Adrenal gland (tissue), 9 donors: ENCODE measurements at regions not wholly inside any gene's neighbourhood (a gene's known extent, or its start where the extent isn't known, plus 50 kb on each side); places are given as distances from the start of the nearest gene placed in this dataset.

Experiments used
- DNase-seq, 7 donors: peaks; one replicate each; pipeline ENCODE4 v3.0.0-alpha.2; 2019 to 2020
- H3K27ac ChIP-seq, 5 donors: fragments of 200-600 bp; sonication (generic) in 4 of 5; 1 replicate in 3 of 5; 2 replicates in 2 of 5; pipeline versions ENCODE4 v1.5.1 to v1.8.0; 2016 to 2020; ENCODE audit warnings: mild to moderate bottlenecking in 1 of 5
- H3K27me3 ChIP-seq: fragments of 200-600 bp; 2 replicates; pipeline ENCODE4 v1.8.0; 2021
- H3K36me3 ChIP-seq, 2 donors: fragments of 200-600 bp; replicated peaks in 1 of 2; 1 replicate in 1 of 2; 2 replicates in 1 of 2; pipeline versions ENCODE4 v1.5.1 to v1.8.0; 2018 to 2022
- H3K4me1 ChIP-seq, 2 donors: fragments of 200-600 bp; replicated peaks in 1 of 2; 1 replicate in 1 of 2; 2 replicates in 1 of 2; pipeline versions ENCODE4 v1.5.1 to v1.8.0; 2018 to 2021
- H3K4me3 ChIP-seq, 4 donors: fragments of 200-600 bp; sonication (generic) in 3 of 4; one replicate each; pipeline ENCODE4 v1.5.1; 2016 to 2018
- H3K9me3 ChIP-seq, 3 donors: fragments of 200-600 bp; sonication (generic) in 1 of 3; replicated peaks in 1 of 3; 1 replicate in 2 of 3; 2 replicates in 1 of 3; pipeline versions ENCODE4 v1.5.1 to v1.8.0; 2016 to 2021
- CTCF ChIP-seq, 6 experiments: fragments of 450-650 bp in 4 of 6; fragments of 200-600 bp in 2 of 6; sonication (generic) in 1 of 6; IDR thresholded peaks; 1 replicate in 5 of 6; 2 replicates in 1 of 6; pipeline versions ENCODE4 v1.5.1 to v1.8.0; 2016 to 2021; ENCODE audit warnings: antibody characterized with exemption in 6 of 6, mild to moderate bottlenecking in 2 of 6, moderate library complexity in 1 of 6
- POLR2A ChIP-seq, 2 donors: fragments of 450-650 bp; IDR thresholded peaks; one replicate each; pipeline ENCODE4 v1.6.1; 2017; ENCODE audit warnings: antibody characterized with exemption in 2 of 2, mild to moderate bottlenecking in 2 of 2, moderate library complexity in 1 of 2
- WGBS, 4 donors: extraction: QIAGEN DNeasy Blood & Tissue Kit in 2 of 4; methylation state at CpG; one replicate each; pipeline versions ENCODE4 v1.1.5 to v1.1.7; 2013 to 2017; 5-methylcytosine and 5-hydroxymethylcytosine counted together
- intact Hi-C, 2 donors: fragments of 100-400 bp; cut with DNase I; formaldehyde crosslinking; loops; one replicate each; pipeline versions ENCODE4 v1.14.1 to v1.15.0; 2022 to 2023
- donor health status: healthy with polysubstance abuse.
- donor health status: Bipolar disorder and iron deficiency.
- donor health status: DM: yes; HTN: yes; CAD: no.
- donor health status: DM: no; HTN: no; CAD: no.
- donor health status: DM: no; HTN: no; CAD: no.

DNA sequence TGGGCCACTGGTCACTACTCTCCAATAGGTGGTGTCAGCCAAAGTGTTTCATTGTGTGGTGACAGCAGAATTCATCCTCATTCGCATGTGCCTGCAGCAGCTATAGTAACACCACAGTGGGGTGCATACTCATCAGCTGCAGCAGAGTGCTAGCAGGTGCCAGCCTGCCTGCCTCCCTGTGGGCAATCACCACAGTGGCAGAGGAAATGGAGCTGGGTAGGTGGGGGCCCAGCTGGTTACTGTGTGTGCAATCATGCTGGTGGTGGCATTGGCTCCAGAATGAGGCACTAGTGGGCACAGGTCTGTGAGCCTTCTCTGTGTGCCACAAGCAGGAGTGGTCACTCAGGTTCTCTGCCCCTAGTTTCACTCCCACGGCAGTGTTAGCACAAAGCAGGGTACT lies 579.2 kb downstream of the PTPRC start:
- no peaks in the 10 kb centered on the region for H3K4me1 ChIP-seq
- intact Hi-C loops = no loop called here
- no peaks in the 10 kb centered on the region for H3K27me3 ChIP-seq
- DNase-seq = no peak
- TF ChIP-seq CTCF (IDR thresholded peaks at IDR 0.05) (no peak), POLR2A (IDR thresholded peaks at IDR 0.05) (no peak)
- no peaks in the 10 kb centered on the region for H3K9me3 ChIP-seq
- H3K27ac ChIP-seq = no peak overlapping the region
- WGBS, 4 donors = 69 to 86% (median 73%) methylated on average over 2 of the region's 2 CpGs; no CpG with 5 or more reads in 1 of the 4 donors
- H3K36me3 ChIP-seq = no peaks in the 10 kb centered on the region
- no peak overlapping the region for H3K4me3 ChIP-seq

DNA sequence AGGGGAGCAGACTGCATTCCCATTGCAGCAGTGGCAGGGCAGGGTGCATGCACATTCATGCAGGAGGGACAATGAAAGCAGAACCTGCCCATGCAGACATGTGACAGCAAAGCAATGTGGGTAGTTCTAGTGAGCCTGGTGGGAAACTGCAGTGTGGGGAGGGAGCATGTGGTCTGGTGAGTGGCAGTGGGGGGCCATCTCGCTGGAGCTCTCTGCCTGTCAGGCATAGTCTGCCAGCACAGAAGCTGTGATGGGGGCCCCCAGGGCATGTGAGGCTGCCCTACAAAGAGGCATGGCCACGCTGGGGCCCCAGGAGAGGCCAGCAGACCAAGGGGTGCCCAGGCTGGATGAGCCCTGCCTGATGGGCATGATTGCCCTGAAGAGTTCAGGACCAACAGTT lies 579.7 kb downstream of the PTPRC start:
- TF ChIP-seq POLR2A (IDR thresholded peaks at IDR 0.05) (no peak), CTCF (IDR thresholded peaks at IDR 0.05) (no peak)
- no peak overlapping the region for H3K27ac ChIP-seq
- no peaks in the 10 kb centered on the region for H3K4me1 ChIP-seq
- no peak for DNase-seq
- H3K36me3 ChIP-seq = no peaks in the 10 kb centered on the region
- H3K27me3 ChIP-seq = no peaks in the 10 kb centered on the region
- no peak overlapping the region for H3K4me3 ChIP-seq
- no peaks in the 10 kb centered on the region for H3K9me3 ChIP-seq
- WGBS, 4 donors = 38 to 48% methylated on average over 2 of the region's 2 CpGs; no CpG with 5 or more reads in 2 of the 4 donors
- intact Hi-C loops = no loop called here

DNA sequence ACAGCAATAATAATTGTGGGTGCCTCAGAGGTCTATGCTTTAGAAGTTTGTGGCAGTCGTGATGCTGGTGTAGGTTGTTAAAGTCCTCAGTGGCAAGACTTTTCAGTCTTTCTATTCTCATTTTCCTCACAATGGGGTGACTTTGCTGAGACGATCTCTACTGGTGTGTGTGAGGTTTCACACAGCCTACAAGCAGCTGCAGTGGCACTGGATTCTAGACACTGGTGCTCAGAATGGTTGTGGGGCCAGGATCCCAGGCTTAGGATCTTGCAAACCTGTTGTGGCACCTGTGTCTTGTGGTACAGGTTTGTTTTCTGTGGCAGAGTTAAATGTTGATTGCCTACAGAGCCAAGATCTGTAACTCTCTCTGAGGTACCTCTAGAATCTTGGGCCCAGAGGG lies 581.2 kb downstream of the PTPRC start:
- 55 to 78% (median 65%) methylated on average over 2 of the region's 2 CpGs for WGBS, 4 donors
- Histone ChIP-seq H3K27me3 (no peaks in the 10 kb centered on the region), H3K4me1 (no peaks in the 10 kb centered on the region), H3K4me3 (no peak overlapping the region), H3K36me3 (no peaks in the 10 kb centered on the region), H3K27ac (no peak overlapping the region), H3K9me3 (no peaks in the 10 kb centered on the region)
- DNase-seq = no peak
- intact Hi-C loops = no loop called here
- no peak for TF ChIP-seq CTCF (IDR thresholded peaks at IDR 0.05)
- no peak for TF ChIP-seq POLR2A (IDR thresholded peaks at IDR 0.05)

DNA sequence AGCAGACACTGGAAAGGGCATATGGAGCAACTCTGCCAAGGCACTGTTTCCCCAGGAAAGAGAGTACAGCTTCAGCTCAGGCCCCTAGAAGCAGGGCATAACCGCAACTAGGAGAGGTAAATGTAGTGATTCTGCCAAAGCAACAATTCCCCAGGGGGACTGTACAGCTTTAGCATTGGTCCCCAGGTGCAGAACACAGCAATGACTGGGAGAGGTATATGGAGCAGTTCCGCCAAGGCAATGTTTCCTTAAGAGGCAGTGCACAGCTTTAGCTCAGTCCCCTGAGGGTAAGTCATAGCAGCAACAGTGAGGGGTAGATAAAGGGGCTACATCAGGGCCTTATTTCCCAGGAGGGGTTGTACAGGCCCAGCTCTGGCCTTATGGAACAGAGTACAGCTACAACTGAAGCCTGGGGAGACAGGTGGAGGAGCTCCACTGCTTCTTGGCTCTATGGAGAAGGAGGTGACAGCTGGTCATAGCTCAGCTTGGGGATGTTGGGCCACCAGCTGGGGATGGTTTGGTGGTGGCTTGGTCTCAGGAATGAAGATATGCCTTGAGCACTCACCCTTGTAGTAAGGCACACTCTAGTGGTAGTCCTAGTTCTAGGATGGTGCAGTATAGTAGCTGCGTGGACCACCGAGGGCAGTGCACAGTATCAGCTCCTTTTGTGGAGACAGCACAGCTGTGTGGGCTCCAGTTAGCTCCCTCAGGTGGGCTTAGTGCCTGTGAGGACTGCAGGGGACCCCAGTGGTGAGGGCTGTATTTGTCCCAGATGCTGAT lies 582.7 kb downstream of the PTPRC start:
- Histone ChIP-seq H3K4me1 (no peaks in the 10 kb centered on the region), H3K36me3 (no peaks in the 10 kb centered on the region), H3K4me3 (no peak overlapping the region), H3K27me3 (no peaks in the 10 kb centered on the region), H3K9me3 (no peaks in the 10 kb centered on the region), H3K27ac (no peak overlapping the region)
- 79 to 92% (median 89%) methylated on average over 2 to 4 of the region's 4 CpGs for WGBS, 4 donors
- no peak for TF ChIP-seq CTCF (IDR thresholded peaks at IDR 0.05)
- TF ChIP-seq POLR2A (IDR thresholded peaks at IDR 0.05) = no peak
- no peak for DNase-seq
- intact Hi-C loops = no loop called here
